Panc1 (cell line): ENCODE measurements at regions not wholly inside any gene's neighbourhood (a gene's known extent, or its start where the extent isn't known, plus 50 kb on each side); places are given as distances from the start of the nearest gene placed in this dataset.

Experiments used
- ATAC-seq: fragments of 200-7000 bp; cut with Tn5 transposase; 2 replicates; pipeline ENCODE4 v1.9.1; 2020; ENCODE audit warnings: mild to moderate bottlenecking, moderate library complexity
- BruUV-seq: library from RNA; stranded (reverse); fragments of 400-500 nt; replicated peaks from 2 replicates; lab custom pipeline; 2021; lab: Mats Ljungman, UMichigan
- CTCF ChIA-PET: fragments of 300-600 bp; sonication (Branson Sonifier 250); formaldehyde crosslinking; loops from one replicate; lab custom pipeline; 2022; ENCODE audit warnings: antibody characterized with exemption; lab: Charles Lee
- POLR2A ChIA-PET: fragments of 300-600 bp; sonication (Branson Sonifier 250); formaldehyde crosslinking; loops from one replicate; lab custom pipeline; 2022; ENCODE audit warnings: antibody characterized with exemption; lab: Charles Lee
- DNase-seq: peaks from one replicate; pipeline ENCODE4 v3.0.0-alpha.2; 2010; ENCODE audit warnings: low read depth, low spot score
- H3K27ac ChIP-seq: 2 replicates; pipeline ENCODE4 v1.5.1; 2011; ENCODE audit warnings: mild to moderate bottlenecking, low read length, inconsistent platforms
- H3K27me3 ChIP-seq: fragments of 200-500 bp; sonication (Bioruptor generic); 2 replicates; pipeline ENCODE4 v1.6.0; 2014; ENCODE audit warnings: low read length, inconsistent platforms; ENCODE audit not compliant: control insufficient read depth, insufficient read depth
- H3K36me3 ChIP-seq: fragments of 200-500 bp; sonication (Bioruptor generic); 2 replicates; pipeline ENCODE4 v1.5.1; 2014; ENCODE audit warnings: inconsistent platforms, mild to moderate bottlenecking, low read length, moderate library complexity; ENCODE audit not compliant: control insufficient read depth, insufficient read depth
- H3K4me1 ChIP-seq: 2 replicates; pipeline ENCODE4 v1.5.1; 2011; ENCODE audit warnings: inconsistent platforms, mild to moderate bottlenecking, low read length, moderate library complexity; ENCODE audit not compliant: control insufficient read depth, insufficient read depth
- H3K4me3 ChIP-seq, 2 experiments: 2 replicates each; pipeline ENCODE4 v1.5.1; 2011 to 2012; ENCODE audit warnings: low read depth in 2 of 2, low read length in 2 of 2, mild to moderate bottlenecking in 2 of 2, inconsistent platforms in 1 of 2, moderate library complexity in 1 of 2
- H3K9me3 ChIP-seq: fragments of 200-500 bp; sonication (Bioruptor generic); 2 replicates; pipeline ENCODE4 v1.5.1; 2014; ENCODE audit warnings: low read depth, mild to moderate bottlenecking, inconsistent platforms, low read length, moderate library complexity; ENCODE audit not compliant: control insufficient read depth, insufficient read depth
- CTCF ChIP-seq: fragments of 450-650 bp; IDR thresholded peaks from 2 replicates; pipeline ENCODE4 v1.5.1; 2017; ENCODE audit warnings: mild to moderate bottlenecking
- POLR2AphosphoS5 ChIP-seq: IDR thresholded peaks from 2 replicates; pipeline ENCODE4 v1.6.1; 2012; ENCODE audit warnings: mild to moderate bottlenecking, low read depth, low read length, moderate library complexity
- REST ChIP-seq, 2 experiments: IDR thresholded peaks; 2 replicates each; pipeline ENCODE4 v1.6.1; 2011 to 2012; ENCODE audit warnings: low read depth in 2 of 2, control low read depth in 1 of 2, low read length in 1 of 2, mild to moderate bottlenecking in 1 of 2, moderate library complexity in 1 of 2; ENCODE audit not compliant: insufficient read depth in 1 of 2
- SIN3A ChIP-seq: IDR thresholded peaks from 2 replicates; pipeline ENCODE4 v1.6.1; 2012; ENCODE audit warnings: low read depth, mild to moderate bottlenecking, low read length, moderate library complexity, borderline replicate concordance; ENCODE audit not compliant: insufficient read depth
- TCF7L2 ChIP-seq: IDR thresholded peaks from 2 replicates; pipeline ENCODE4 v1.6.1; 2011; ENCODE audit warnings: mild to moderate bottlenecking, low read depth, low read length, inconsistent platforms
- in situ Hi-C: cut with HindIII; loops from 2 replicates; pipeline ENCODE4 v1.10.0; 2016; ENCODE audit warnings: low sequenced_read_pairs, low pct_unique_long_range_greater_than_20kb
- intact Hi-C: fragments of 100-400 bp; cut with micrococcal nuclease; formaldehyde crosslinking; loops from one replicate; pipeline ENCODE4 v1.10.0; 2022; ENCODE audit not compliant: unreplicated experiment

GRCh38 chr1:10953505-10954193 is 58.8 kb upstream of the TARDBP start:
- no peak for TF ChIP-seq SIN3A
- no peak for TF ChIP-seq REST (IDR thresholded peaks at IDR 0.05; ENCODE audit: insufficient read depth in 1 of 2, low read depth in 2 of 2, low read length in 1 of 2)
- no peak for TF ChIP-seq POLR2AphosphoS5
- TF ChIP-seq TCF7L2: no peak
- no peak for TF ChIP-seq CTCF
- no peak for ATAC-seq
- ChIA-PET CTCF (no interaction called here), POLR2A (interaction anchor here (0.5 kb wide), 1 partner anchor 313 kb away, joined by 3 read pairs; no protein-coding TSS in a partner anchor)
- Histone ChIP-seq H3K9me3 (no peaks in the 10 kb centered on the region), H3K36me3 (no peaks in the 10 kb centered on the region), H3K27ac (no peak overlapping the region), H3K27me3 (no peaks in the 10 kb centered on the region), H3K4me3 (no peak overlapping the region), H3K4me1 (no peaks in the 10 kb centered on the region)
- no peak for DNase-seq
- in situ Hi-C loops (no loop called here), intact Hi-C loops (no loop called here)
- no TSS peak for BruUV-seq

GRCh38 chr1:10957133-10957532 is 55.3 kb upstream of the TARDBP start:
- H3K9me3 ChIP-seq: no peaks in the 10 kb centered on the region
- intact Hi-C loops (no loop called here), in situ Hi-C loops (no loop called here)
- H3K4me3 ChIP-seq: no peak overlapping the region
- H3K4me1 ChIP-seq: no peaks in the 10 kb centered on the region
- DNase-seq: no peak
- no peaks in the 10 kb centered on the region for H3K36me3 ChIP-seq
- CTCF ChIA-PET: no interaction called here
- TF ChIP-seq TCF7L2 (no peak), REST (IDR thresholded peaks at IDR 0.05; ENCODE audit: insufficient read depth in 1 of 2, low read depth in 2 of 2, low read length in 1 of 2) (no peak), CTCF (no peak), SIN3A (no peak), POLR2AphosphoS5 (no peak)
- BruUV-seq: no TSS peak
- no peak for ATAC-seq
- H3K27ac ChIP-seq: no peak overlapping the region
- no peaks in the 10 kb centered on the region for H3K27me3 ChIP-seq
- POLR2A ChIA-PET: no interaction called here
